Liver (tissue), 8 donors: ENCODE measurements at regions not wholly inside any gene's neighbourhood (a gene's known extent, or its start where the extent isn't known, plus 50 kb on each side); places are given as distances from the start of the nearest gene placed in this dataset.
A peak's percentile ranks its signal among the peaks of the same experiment; 100 is the strongest.

Experiments used
- DNase-seq: peaks from one replicate; pipeline ENCODE4 v3.0.0-alpha.2; 2017; ENCODE audit warnings: low spot score
- H3K27ac ChIP-seq, 2 donors: one replicate each; pipeline ENCODE4 v1.7.0; 2013; ENCODE audit warnings: inconsistent platforms in 2 of 2, low read length in 2 of 2, control low read depth in 1 of 2, low read depth in 1 of 2, mild to moderate bottlenecking in 1 of 2
- H3K27me3 ChIP-seq, 4 donors: one replicate each; pipeline versions ENCODE4 v1.6.1 to v1.7.0; 2013; ENCODE audit warnings: low read length in 3 of 4, inconsistent platforms in 1 of 4, mild to moderate bottlenecking in 1 of 4, moderate library complexity in 1 of 4; ENCODE audit not compliant: control insufficient read depth in 4 of 4, insufficient read depth in 4 of 4
- H3K36me3 ChIP-seq, 4 donors: one replicate each; pipeline versions ENCODE4 v1.6.1 to v1.7.0; 2013; ENCODE audit warnings: low read length in 3 of 4, mild to moderate bottlenecking in 3 of 4, low read depth in 1 of 4, moderate library complexity in 1 of 4; ENCODE audit not compliant: control insufficient read depth in 4 of 4, insufficient read depth in 3 of 4
- H3K4me1 ChIP-seq, 4 donors: one replicate each; pipeline versions ENCODE4 v1.6.1 to v1.7.0; 2013; ENCODE audit warnings: low read length in 3 of 4, mild to moderate bottlenecking in 3 of 4, moderate library complexity in 1 of 4; ENCODE audit not compliant: control insufficient read depth in 4 of 4, insufficient read depth in 4 of 4
- H3K4me3 ChIP-seq, 3 donors: one replicate each; pipeline versions ENCODE4 v1.6.1 to v1.7.0; 2013; ENCODE audit warnings: low read length in 3 of 3, control low read depth in 1 of 3, low read depth in 1 of 3, mild to moderate bottlenecking in 1 of 3
- H3K9ac ChIP-seq, 2 donors: one replicate each; pipeline ENCODE4 v1.7.0; 2013; ENCODE audit warnings: low read length in 2 of 2, mild to moderate bottlenecking in 2 of 2, moderate library complexity in 2 of 2, control low read depth in 1 of 2, low read depth in 1 of 2
- H3K9me3 ChIP-seq, 4 donors: one replicate each; pipeline versions ENCODE4 v1.6.1 to v1.7.0; 2013; ENCODE audit warnings: low read length in 3 of 4; ENCODE audit not compliant: control insufficient read depth in 4 of 4
- ATF3 ChIP-seq: IDR thresholded peaks from 2 replicates; pipeline ENCODE4 v1.6.1; 2016; ENCODE audit warnings: antibody characterized with exemption
- CTCF ChIP-seq: fragments of 150-350 bp; IDR thresholded peaks from 2 replicates; pipeline ENCODE4 v1.5.1; 2017; ENCODE audit warnings: improper control_type of control experiment, low read depth, low read length; ENCODE audit not compliant: missing input control
- EGR1 ChIP-seq, 2 donors: IDR thresholded peaks; 2 replicates each; pipeline ENCODE4 v1.6.1; 2016 to 2018; ENCODE audit warnings: antibody characterized with exemption in 2 of 2, low read depth in 2 of 2
- FOXA1 ChIP-seq: IDR thresholded peaks from 2 replicates; pipeline ENCODE4 v1.6.1; 2016; ENCODE audit warnings: antibody characterized with exemption
- FOXA2 ChIP-seq: IDR thresholded peaks from 2 replicates; pipeline ENCODE4 v1.6.1; 2016; ENCODE audit warnings: antibody characterized with exemption
- GABPA ChIP-seq, 2 donors: IDR thresholded peaks in 1 of 2; conservative IDR thresholded peaks in 1 of 2; 2 replicates each; pipeline ENCODE4 v1.6.1; 2016; ENCODE audit warnings: antibody characterized with exemption in 2 of 2, mild to moderate bottlenecking in 1 of 2, moderate library complexity in 1 of 2
- HNF4A ChIP-seq, 2 donors: conservative IDR thresholded peaks; 2 replicates each; pipeline ENCODE4 v1.6.1; 2016; ENCODE audit warnings: antibody characterized with exemption in 2 of 2, mild to moderate bottlenecking in 2 of 2
- HNF4G ChIP-seq: IDR thresholded peaks from 2 replicates; pipeline ENCODE4 v1.6.1; 2016; ENCODE audit warnings: antibody characterized with exemption
- JUND ChIP-seq, 2 donors: IDR thresholded peaks; 2 replicates each; pipeline ENCODE4 v1.6.1; 2016; ENCODE audit warnings: antibody characterized with exemption in 2 of 2
- MAX ChIP-seq: IDR thresholded peaks from 2 replicates; pipeline ENCODE4 v1.6.1; 2016; ENCODE audit warnings: antibody characterized with exemption
- NR2F2 ChIP-seq: IDR thresholded peaks from 2 replicates; pipeline ENCODE4 v1.6.1; 2016; ENCODE audit warnings: antibody characterized with exemption
- RAD21 ChIP-seq, 2 donors: IDR thresholded peaks; 2 replicates each; pipeline ENCODE4 v1.6.1; 2016; ENCODE audit warnings: antibody characterized with exemption in 2 of 2, mild to moderate bottlenecking in 2 of 2
- REST ChIP-seq: IDR thresholded peaks from 2 replicates; pipeline ENCODE4 v1.6.1; 2016; ENCODE audit warnings: antibody characterized with exemption, mild to moderate bottlenecking
- RXRA ChIP-seq, 2 donors: IDR thresholded peaks; 2 replicates each; pipeline ENCODE4 v1.6.1; 2017 to 2018; ENCODE audit warnings: antibody characterized with exemption in 2 of 2, mild to moderate bottlenecking in 1 of 2
- SP1 ChIP-seq: IDR thresholded peaks from 2 replicates; pipeline ENCODE4 v1.6.1; 2018; ENCODE audit warnings: antibody characterized with exemption, mild to moderate bottlenecking
- TAF1 ChIP-seq: conservative IDR thresholded peaks from 2 replicates; pipeline ENCODE4 v1.6.1; 2016; ENCODE audit warnings: antibody characterized with exemption, mild to moderate bottlenecking
- YY1 ChIP-seq: IDR thresholded peaks from 2 replicates; pipeline ENCODE4 v1.6.1; 2016; ENCODE audit warnings: antibody characterized with exemption, mild to moderate bottlenecking
- ZBTB33 ChIP-seq: IDR thresholded peaks from 2 replicates; pipeline ENCODE4 v1.6.1; 2016; ENCODE audit warnings: antibody characterized with exemption
- WGBS: extraction: QIAGEN DNeasy Blood & Tissue Kit; methylation state at CpG from one replicate; pipeline ENCODE4 v1.1.7; 2013; 5-methylcytosine and 5-hydroxymethylcytosine counted together
- donor health status: healthy.
- donor health status: healthy.
- donor health status: healthy.
- donor health status: healthy.
- donor health status: healthy.

- Histone ChIP-seq H3K4me1 (peaks cover 0 to 10% (median 2%) of the 10 kb centered on the region in 4 donors), H3K9ac (no peak overlapping the region), H3K36me3 (no peaks in the 10 kb centered on the region), H3K4me3 (no peak overlapping the region), H3K27ac (no peak overlapping the region), H3K9me3 (no peaks in the 10 kb centered on the region), H3K27me3 (no peaks in the 10 kb centered on the region)
- TF ChIP-seq RAD21 (IDR thresholded peaks at IDR 0.05) (peak in 1 of 2 donors; percentile 25), HNF4A (conservative IDR thresholded peaks at IDR 0.05) (peak; percentile 82 to 84), JUND (IDR thresholded peaks at IDR 0.05) (peak in 1 of 2 donors; percentile 52), RXRA (IDR thresholded peaks at IDR 0.05) (peak in 1 of 2 donors; percentile 63), FOXA2 (no peak), YY1 (no peak), HNF4G (peak; percentile 59), NR2F2 (no peak), SP1 (peak; percentile 57), EGR1 (IDR thresholded peaks at IDR 0.05; ENCODE audit: low read depth in 2 of 2) (no peak)
- WGBS, result 49% methylated on average over 3 of the region's 3 CpGs
- no peak for DNase-seq
Observed at GRCh38 chr10:35972275-35972674, 330.2 kb upstream of the FZD8 start.

- DNase-seq, result no peak
- Histone ChIP-seq H3K36me3 (no peaks in the 10 kb centered on the region), H3K9ac (no peak overlapping the region), H3K27ac (no peak overlapping the region), H3K4me3 (no peak overlapping the region), H3K27me3 (no peaks in the 10 kb centered on the region), H3K9me3 (no peaks in the 10 kb centered on the region), H3K4me1 (peaks cover 0 to 10% (median 2%) of the 10 kb centered on the region in 4 donors)
- TF ChIP-seq TAF1 (no peak), HNF4G (no peak), CTCF (no peak), REST (no peak), ATF3 (no peak), EGR1 (IDR thresholded peaks at IDR 0.05; ENCODE audit: low read depth in 2 of 2) (no peak), YY1 (no peak), RAD21 (IDR thresholded peaks at IDR 0.05) (no peak), MAX (no peak), NR2F2 (no peak), HNF4A (conservative IDR thresholded peaks at IDR 0.05) (no peak), FOXA2 (no peak), ZBTB33 (no peak), JUND (IDR thresholded peaks at IDR 0.05) (no peak), FOXA1 (no peak), GABPA (IDR thresholded peaks at IDR 0.05 in 1 of 2, conservative IDR thresholded peaks at IDR 0.05 in 1 of 2) (no peak), RXRA (IDR thresholded peaks at IDR 0.05) (no peak)
- WGBS, result 86% methylated on average over 2 of the region's 2 CpGs
Observed at GRCh38 chr10:35971397-35971796, 329.3 kb upstream of the FZD8 start.
